Esophagus squamous epithelium (tissue), 5 donors: ENCODE measurements at regions not wholly inside any gene's neighbourhood (a gene's known extent, or its start where the extent isn't known, plus 50 kb on each side); places are given as distances from the start of the nearest gene placed in this dataset.

Experiments
- DNase-seq: peaks from one replicate; lab custom pipeline; 2025; lab: John Stamatoyannopoulos, UW
- H3K27ac ChIP-seq, 4 donors: fragments of 200-600 bp; sonication (generic); one replicate each; pipeline ENCODE4 v1.5.1; 2016 to 2019; ENCODE audit warnings: mild to moderate bottlenecking in 1 of 4
- H3K27me3 ChIP-seq, 4 donors: fragments of 200-600 bp; sonication (generic); 1 replicate in 3 of 4; 2 replicates in 1 of 4; pipeline versions ENCODE4 v1.5.1 to v1.6.0; 2017 to 2021; ENCODE audit warnings: antibody characterized with exemption in 1 of 4
- H3K36me3 ChIP-seq, 3 donors: fragments of 200-600 bp; sonication (generic); one replicate each; pipeline ENCODE4 v1.5.1; 2016 to 2019
- H3K4me1 ChIP-seq, 3 donors: fragments of 200-600 bp; sonication (generic); one replicate each; pipeline ENCODE4 v1.5.1; 2017 to 2019
- H3K4me3 ChIP-seq, 4 donors: fragments of 200-600 bp; sonication (generic); 1 replicate in 3 of 4; 2 replicates in 1 of 4; pipeline ENCODE4 v1.5.1; 2016 to 2019; ENCODE audit warnings: mild to moderate bottlenecking in 2 of 4, moderate library complexity in 1 of 4
- H3K9me3 ChIP-seq, 3 donors: fragments of 200-600 bp; sonication (generic); one replicate each; pipeline ENCODE4 v1.5.1; 2016 to 2019
- CTCF ChIP-seq, 6 experiments: fragments of 450-650 bp in 4 of 6; fragments of 200-600 bp in 2 of 6; sonication (generic) in 2 of 6; IDR thresholded peaks; one replicate each; pipeline ENCODE4 v1.5.1; 2016 to 2019; ENCODE audit warnings: antibody characterized with exemption in 6 of 6, mild to moderate bottlenecking in 4 of 6, moderate library complexity in 4 of 6
- POLR2A ChIP-seq, 4 donors: fragments of 450-650 bp; IDR thresholded peaks; one replicate each; pipeline ENCODE4 v1.6.1; 2017; ENCODE audit warnings: antibody characterized with exemption in 4 of 4, mild to moderate bottlenecking in 4 of 4, moderate library complexity in 3 of 4
- WGBS, 2 donors: methylation state at CpG; one replicate each; pipeline ENCODE4 v1.1.5; 2018; 5-methylcytosine and 5-hydroxymethylcytosine counted together
- intact Hi-C: fragments of 100-400 bp; cut with DNase I; formaldehyde crosslinking; loops from one replicate; pipeline ENCODE4 v1.15.0; 2022
- donor health status: DM: yes; HTN: yes; CAD: no.

- Histone ChIP-seq H3K4me3 (no peak overlapping the region), H3K9me3 (peaks cover 0 to 40% (median 25%) of the 10 kb centered on the region in 3 donors), H3K27ac (no peak overlapping the region), H3K4me1 (no peaks in the 10 kb centered on the region), H3K36me3 (no peaks in the 10 kb centered on the region), H3K27me3 (no peaks in the 10 kb centered on the region)
- TF ChIP-seq POLR2A (IDR thresholded peaks at IDR 0.05): no peak
- TF ChIP-seq CTCF (IDR thresholded peaks at IDR 0.05): no peak
- intact Hi-C loops: no loop called here
- no peak for DNase-seq
- WGBS, 2 donors: 62 to 77% methylated on average over 3 of the region's 3 CpGs
Observed at GRCh38 chr4:161254375-161254774, 909.4 kb downstream of the FSTL5 start.

- WGBS, 2 donors: 50 to 63% methylated on average over 6 of the region's 6 CpGs
Observed at GRCh38 chr4:161252520-161253141, 911.2 kb downstream of the FSTL5 start.

GRCh38 chr4:161249779-161250440 lies 913.9 kb downstream of the FSTL5 start:
- Histone ChIP-seq H3K4me3 (no peak overlapping the region), H3K9me3 (peaks cover 0 to 23% (median 10%) of the 10 kb centered on the region in 3 donors), H3K4me1 (no peaks in the 10 kb centered on the region), H3K36me3 (no peaks in the 10 kb centered on the region), H3K27ac (no peak overlapping the region), H3K27me3 (no peaks in the 10 kb centered on the region)
- DNase-seq: no peak
- TF ChIP-seq CTCF (IDR thresholded peaks at IDR 0.05) (no peak), POLR2A (IDR thresholded peaks at IDR 0.05) (no peak)
- intact Hi-C loops: no loop called here
- 68% methylated on average over 5 of the region's 8 CpGs; no CpG with 5 or more reads in 1 of the 2 donors for WGBS, 2 donors

More at GRCh38 chr4:161252520-161253141, 911.2 kb downstream of the FSTL5 start:
- Histone ChIP-seq H3K4me3 (no peak overlapping the region), H3K27me3 (no peaks in the 10 kb centered on the region), H3K36me3 (no peaks in the 10 kb centered on the region), H3K27ac (no peak overlapping the region), H3K9me3 (peaks cover 0 to 47% (median 30%) of the 10 kb centered on the region in 3 donors), H3K4me1 (no peaks in the 10 kb centered on the region)
- intact Hi-C loops: no loop called here
- TF ChIP-seq POLR2A (IDR thresholded peaks at IDR 0.05): no peak
- TF ChIP-seq CTCF (IDR thresholded peaks at IDR 0.05): peak in 3 of 6 experiments; percentile 13 to 41 (median 31)
- DNase-seq: no peak

GRCh38 chr4:161248880-161249279 lies 914.9 kb downstream of the FSTL5 start:
- Histone ChIP-seq H3K27ac (no peak overlapping the region), H3K36me3 (no peaks in the 10 kb centered on the region), H3K27me3 (no peaks in the 10 kb centered on the region), H3K4me3 (no peak overlapping the region), H3K9me3 (peaks cover 0 to 20% (median 10%) of the 10 kb centered on the region in 3 donors), H3K4me1 (no peaks in the 10 kb centered on the region)
- DNase-seq: no peak
- no peak for TF ChIP-seq POLR2A (IDR thresholded peaks at IDR 0.05)
- no peak for TF ChIP-seq CTCF (IDR thresholded peaks at IDR 0.05)
- WGBS, 2 donors: 86 to 91% methylated on average over 1 to 3 of the region's 3 CpGs
- intact Hi-C loops: no loop called here

- Histone ChIP-seq H3K4me1 (no peaks in the 10 kb centered on the region), H3K4me3 (no peak overlapping the region), H3K9me3 (peaks cover 0 to 20% (median 10%) of the 10 kb centered on the region in 3 donors), H3K27ac (no peak overlapping the region), H3K36me3 (no peaks in the 10 kb centered on the region), H3K27me3 (no peaks in the 10 kb centered on the region)
- intact Hi-C loops: no loop called here
- TF ChIP-seq POLR2A (IDR thresholded peaks at IDR 0.05): no peak
- no peak for DNase-seq
- WGBS, 2 donors: 35 to 36% methylated on average over 1 of the region's 1 CpG
Observed at GRCh38 chr4:161247831-161248230, 916.0 kb downstream of the FSTL5 start.
